ENCODE measurements at regions not wholly inside any gene's neighbourhood (a gene's known extent, or its start where the extent isn't known, plus 50 kb on each side); places are given as distances from the start of the nearest gene placed in this dataset.

DNA sequence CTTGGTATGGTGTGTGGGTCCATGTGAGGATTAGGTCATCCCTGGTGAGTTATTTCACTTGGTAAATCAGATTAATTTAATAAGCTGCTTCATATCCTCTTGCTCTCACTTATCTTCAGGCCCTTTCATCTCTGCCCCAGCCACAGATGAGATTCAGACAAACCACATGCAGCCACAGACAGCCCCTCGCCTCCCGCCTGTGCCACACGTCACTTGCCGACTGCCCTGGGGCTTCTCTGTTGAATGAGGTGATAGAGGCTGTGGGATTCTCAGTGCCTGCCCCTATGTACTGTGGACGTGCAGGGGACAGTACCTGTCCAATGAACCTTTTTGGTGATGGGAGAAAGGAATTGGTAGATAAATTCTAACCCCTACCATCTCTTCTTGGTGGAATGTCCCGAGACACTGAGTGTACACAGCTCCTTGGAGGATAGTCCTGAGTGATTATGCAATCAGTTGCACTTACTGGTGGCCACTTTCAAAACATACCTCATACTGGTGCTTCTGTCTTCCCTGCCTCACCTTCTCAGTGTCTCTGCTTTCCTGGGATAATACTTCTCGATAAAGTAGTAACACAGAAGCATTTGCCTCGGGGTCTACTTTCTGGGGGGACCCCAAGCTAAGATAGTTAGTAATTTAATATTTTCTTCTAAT lies 248.7 kb downstream of the TTC6 start:
- no peak for TF ChIP-seq CTCF (IDR thresholded peaks at IDR 0.05)
- TF ChIP-seq POLR2A (IDR thresholded peaks at IDR 0.05): no peak
